SH-SY5Y (cell line): ENCODE measurements at regions not wholly inside any gene's neighbourhood (a gene's known extent, or its start where the extent isn't known, plus 50 kb on each side); places are given as distances from the start of the nearest gene placed in this dataset.

ENCODE experiments used
- GATA2 ChIP-seq: IDR thresholded peaks from 2 replicates; pipeline ENCODE4 v1.6.1; 2011; ENCODE audit warnings: mild to moderate bottlenecking, low read depth, low read length
- GATA3 ChIP-seq: IDR thresholded peaks from 2 replicates; pipeline ENCODE4 v1.6.1; 2011; ENCODE audit warnings: low read depth, mild to moderate bottlenecking, low read length, moderate library complexity

- TF ChIP-seq GATA3 (no peak), GATA2 (no peak)
Observed at GRCh38 chr11:19480540-19480939, 232.1 kb upstream of the NAV2 start.

- TF ChIP-seq GATA3 (no peak), GATA2 (no peak)
Observed at GRCh38 chr11:19478891-19479290, 233.7 kb upstream of the NAV2 start.

GRCh38 chr11:19474954-19475721 is 234.4 kb upstream of the E2F8 start:
- no peak for TF ChIP-seq GATA2
- TF ChIP-seq GATA3 = no peak

DNA sequence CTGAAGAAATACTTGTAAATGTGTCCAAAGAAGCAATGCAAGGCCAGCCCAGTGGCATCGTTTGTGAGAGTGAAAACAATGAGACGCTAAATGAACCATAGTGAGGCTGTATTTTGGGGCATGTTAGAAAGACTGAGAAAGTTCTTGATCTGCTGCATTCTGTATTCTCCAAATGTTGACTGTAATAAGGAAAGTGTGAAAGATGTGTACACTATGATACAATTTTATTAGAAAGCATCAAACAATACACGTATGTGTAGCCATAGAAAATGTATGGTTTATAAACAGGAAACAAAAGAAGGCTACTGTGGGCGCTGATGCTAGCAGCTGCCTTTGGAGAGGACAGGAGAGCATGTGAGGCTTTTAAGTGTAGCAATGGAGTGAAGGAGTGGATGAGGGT is 233.5 kb upstream of the E2F8 start:
- TF ChIP-seq GATA2 (no peak), GATA3 (no peak)

DNA sequence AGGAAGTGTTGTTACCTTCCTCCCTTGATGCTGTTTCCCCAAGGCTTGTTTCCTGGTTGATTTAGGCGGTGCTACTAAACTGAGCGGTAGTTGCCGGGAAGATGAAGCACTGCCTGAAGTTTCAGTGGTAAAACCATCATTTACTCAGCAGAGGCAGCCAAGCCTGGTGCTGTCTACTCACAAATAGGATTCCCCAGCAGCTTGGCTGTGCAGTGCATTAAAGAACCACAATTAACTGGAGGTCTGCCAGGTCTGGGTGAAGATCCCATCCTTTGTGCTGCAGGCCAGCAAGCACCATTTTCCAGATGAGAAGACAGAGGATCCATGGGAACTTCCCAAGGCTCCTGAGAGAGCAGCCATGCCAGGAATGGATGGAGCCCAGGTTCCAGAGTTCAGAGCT is 231.9 kb upstream of the E2F8 start:
- TF ChIP-seq GATA2 = no peak
- TF ChIP-seq GATA3 = no peak

DNA sequence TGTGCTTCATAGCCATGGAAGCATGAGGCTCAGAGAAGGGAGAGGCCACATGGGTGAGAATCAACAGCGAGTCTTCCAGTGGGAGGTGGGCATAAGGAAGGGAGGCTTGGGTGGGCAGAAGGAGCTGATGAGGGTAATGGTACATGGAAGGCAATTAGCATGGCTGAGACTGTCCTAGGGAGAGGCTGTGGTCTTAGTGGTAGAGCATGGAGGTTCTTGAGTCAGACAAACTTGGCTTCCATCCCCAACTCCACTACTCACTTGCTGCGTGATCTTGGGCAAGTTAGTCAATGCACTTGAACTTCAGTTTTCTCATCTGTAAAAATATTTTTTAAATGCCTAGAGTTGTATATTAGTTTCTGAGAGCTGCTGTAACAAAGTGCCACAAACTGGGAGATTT is 227.2 kb upstream of the E2F8 start:
- TF ChIP-seq GATA3 (no peak), GATA2 (no peak)

DNA sequence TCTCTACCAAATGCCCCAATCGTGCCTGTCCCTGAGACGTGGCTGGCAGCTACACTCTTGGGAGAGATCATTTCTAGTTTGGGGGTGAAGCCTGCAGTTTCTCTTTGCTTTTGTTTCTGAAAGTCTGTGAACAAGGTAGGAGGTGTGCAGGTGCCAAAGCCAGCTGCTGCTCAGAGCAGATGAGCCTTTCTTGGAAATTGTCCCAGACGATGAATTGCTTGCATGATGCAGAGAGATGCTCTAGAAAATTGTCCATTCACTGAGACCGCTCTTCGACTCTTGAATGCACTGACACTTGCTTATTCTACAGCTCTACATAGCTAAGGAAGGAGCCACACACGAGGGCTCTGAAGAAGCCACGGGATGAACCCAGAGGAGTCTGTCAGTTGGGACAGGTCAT is 225.6 kb upstream of the E2F8 start:
- no peak for TF ChIP-seq GATA2
- TF ChIP-seq GATA3 = no peak

DNA sequence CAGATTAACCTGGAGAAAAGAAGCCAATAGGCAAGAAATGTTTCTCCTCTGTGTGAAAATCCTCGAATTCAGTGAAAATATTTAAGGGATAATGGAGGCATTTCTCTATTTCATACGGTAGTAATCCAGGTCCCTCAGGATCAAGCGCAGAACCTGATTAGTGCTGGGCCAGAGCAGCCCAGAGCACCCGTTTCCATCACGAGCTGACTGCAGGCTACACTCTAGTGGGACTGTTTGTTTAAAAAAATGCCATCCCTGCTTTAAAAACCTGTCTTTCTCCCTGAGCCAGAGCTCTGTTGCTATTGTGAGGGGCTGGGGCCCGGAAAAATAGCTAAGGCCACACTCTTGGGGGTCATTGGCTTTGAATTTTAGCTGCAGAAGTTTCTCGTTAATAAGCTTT is 223.2 kb upstream of the E2F8 start:
- TF ChIP-seq GATA3 = no peak
- no peak for TF ChIP-seq GATA2

DNA sequence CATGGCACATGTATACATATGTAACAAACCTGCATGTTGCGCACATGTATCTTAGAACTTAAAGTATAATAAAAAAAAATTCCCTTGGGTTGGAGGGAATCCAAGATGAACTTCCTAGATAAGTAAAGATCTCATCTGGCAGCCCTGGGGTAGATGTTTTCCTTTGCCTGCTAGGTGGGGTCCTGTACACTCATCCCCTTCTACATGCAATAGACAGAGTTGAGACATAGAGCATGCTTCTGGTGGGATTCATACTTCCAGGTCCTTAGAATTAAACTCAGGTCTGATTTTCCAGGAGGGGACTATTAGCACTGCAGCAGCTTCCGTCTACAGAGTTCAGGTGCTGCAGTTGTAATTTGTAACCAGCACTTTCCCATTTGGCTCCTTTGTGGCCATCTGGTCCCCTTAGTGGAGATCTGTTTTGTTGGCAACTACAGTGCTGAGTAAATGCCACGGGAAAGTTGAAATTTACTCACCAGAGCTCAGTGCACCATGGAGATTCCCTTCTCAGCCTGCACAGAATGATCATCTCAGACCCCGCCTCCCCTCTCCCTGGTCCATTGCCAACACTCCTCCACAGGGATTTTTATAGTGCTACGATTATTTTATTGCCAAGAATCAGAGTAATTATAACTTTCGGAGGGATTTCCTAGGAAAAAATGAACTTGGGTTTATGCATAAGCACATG is 220.1 kb upstream of the E2F8 start:
- TF ChIP-seq GATA2 (no peak), GATA3 (no peak)

DNA sequence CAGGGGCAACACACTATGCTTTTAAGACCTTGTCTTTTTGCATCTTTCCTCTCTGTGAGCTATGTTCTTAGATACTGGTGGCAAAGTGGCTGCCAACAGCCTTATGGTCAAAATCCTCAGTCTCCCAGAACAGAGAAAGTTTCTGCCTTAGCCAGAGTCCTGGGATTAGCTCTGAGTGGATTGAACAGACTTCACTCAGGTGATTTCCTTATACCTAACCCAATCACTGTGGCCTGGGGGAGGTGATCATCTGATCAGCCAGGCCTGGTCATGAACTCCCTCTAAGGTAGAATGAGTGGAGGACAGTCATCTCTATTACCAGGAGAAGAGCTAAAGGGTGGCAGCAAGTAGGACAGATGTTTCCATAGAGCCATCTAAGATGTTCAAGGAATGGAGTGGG is 218.5 kb upstream of the E2F8 start:
- no peak for TF ChIP-seq GATA3
- TF ChIP-seq GATA2 = no peak

DNA sequence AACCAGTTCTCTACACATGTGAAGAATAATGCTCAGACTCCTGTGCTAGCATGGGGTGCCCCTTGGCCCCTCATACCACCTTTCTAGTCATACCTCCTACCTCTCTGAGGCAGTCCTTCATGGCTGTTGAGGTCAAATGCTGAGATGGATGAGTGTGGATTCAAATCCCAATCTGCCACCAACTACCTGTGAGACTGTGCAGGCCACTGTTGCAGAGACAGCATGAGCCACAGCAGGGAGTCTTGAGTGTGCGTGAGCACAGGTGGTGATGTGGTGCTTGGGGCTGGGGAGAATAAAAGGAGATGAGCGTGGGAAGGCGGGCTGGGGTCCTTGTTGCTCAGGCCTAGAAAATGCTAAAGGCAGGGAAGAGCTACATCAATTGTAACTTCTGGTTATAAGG is 218.0 kb upstream of the E2F8 start:
- TF ChIP-seq GATA3 (no peak), GATA2 (no peak)

DNA sequence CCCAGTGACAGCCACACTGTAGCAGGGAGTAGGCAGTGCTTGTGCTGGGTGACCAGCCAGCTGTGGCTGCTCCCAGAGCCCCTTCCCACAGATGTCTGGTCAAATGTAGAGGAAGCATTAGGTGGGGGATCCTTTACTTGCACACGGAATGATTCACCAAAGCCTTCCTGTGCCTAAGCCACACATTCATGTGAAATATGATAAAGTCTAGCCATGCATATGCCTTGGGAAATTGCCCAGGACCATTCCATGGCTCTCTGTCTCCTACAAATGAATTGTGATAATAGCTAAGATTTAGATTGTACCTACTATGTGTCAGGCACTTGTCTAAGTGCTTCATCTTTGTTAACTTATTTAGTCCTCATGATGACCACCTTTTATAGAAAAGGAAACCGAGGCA is 217.5 kb upstream of the E2F8 start:
- TF ChIP-seq GATA2 (no peak), GATA3 (no peak)

DNA sequence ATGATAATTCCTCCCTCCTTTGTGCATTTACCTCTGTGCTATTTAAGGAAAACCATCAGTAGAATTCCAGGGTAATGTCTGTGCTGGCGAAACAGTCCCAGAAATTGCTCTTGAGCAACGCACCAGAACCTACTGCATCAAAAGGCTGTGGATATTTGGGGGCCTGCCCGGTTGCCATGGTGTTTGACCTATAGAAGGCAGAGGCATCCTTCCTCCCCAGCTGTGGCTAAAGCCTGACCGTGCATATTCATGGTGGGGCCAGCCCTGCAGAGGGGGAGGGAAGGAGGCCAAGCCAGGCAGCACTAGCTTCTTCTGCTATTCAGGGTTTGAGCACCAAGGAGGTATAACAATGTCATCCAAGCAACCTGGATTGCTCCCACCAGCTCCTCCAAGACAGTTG is 215.0 kb upstream of the E2F8 start:
- no peak for TF ChIP-seq GATA3
- no peak for TF ChIP-seq GATA2

- no peak for TF ChIP-seq GATA3
- no peak for TF ChIP-seq GATA2
Observed at GRCh38 chr11:19453651-19454257, 213.0 kb upstream of the E2F8 start.

- TF ChIP-seq GATA3 = no peak
- TF ChIP-seq GATA2 = no peak
Observed at GRCh38 chr11:19451609-19452008, 210.9 kb upstream of the E2F8 start.
